Glomerular endothelial cell (primary cell): ENCODE measurements at regions not wholly inside any gene's neighbourhood (a gene's known extent, or its start where the extent isn't known, plus 50 kb on each side); places are given as distances from the start of the nearest gene placed in this dataset.

Experiments used
- DNase-seq: peaks from one replicate; pipeline ENCODE4 v3.0.0-alpha.2; 2011; ENCODE audit warnings: low read depth, low spot score; ENCODE audit errors: extremely low read depth

DNA sequence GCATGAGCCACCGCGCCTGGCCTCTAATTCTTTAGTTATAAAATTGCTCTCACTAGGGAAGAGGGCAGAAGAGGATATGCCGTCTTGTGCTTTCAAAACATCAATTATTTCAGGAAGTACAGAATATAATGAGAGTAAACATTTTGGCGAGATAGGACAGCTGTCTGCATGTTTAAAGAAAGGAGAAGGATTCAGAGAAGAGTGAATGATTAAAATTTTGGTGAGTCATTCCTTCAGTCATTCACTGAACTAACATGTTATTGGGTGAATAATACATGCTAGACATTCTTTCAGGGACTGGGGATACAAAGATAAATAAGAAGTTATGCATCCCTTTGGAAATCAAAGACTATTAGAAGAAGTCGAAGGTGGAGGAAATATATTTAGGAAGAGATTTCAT lies 590.3 kb upstream of the GOT2 start:
- no peak for DNase-seq

DNA sequence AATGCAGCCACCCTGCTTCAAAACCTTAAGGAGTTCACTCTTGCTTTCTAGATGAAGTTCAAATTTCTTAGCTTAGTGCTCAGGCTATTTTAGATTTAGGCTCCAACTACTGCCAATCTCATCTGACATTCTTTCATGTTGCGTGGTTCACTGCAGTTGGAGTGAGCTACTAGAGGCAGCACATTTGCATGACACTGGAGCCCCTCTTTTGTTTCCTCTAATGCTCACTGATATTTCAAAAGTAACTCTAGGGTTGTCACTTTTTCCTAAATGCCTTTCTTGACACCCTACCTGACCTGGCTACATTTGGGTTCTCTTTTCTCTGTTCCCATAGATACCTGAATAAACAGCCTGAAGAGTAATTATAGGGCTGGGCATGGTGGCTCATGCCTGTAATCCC lies 586.5 kb upstream of the GOT2 start:
- no peak for DNase-seq

DNA sequence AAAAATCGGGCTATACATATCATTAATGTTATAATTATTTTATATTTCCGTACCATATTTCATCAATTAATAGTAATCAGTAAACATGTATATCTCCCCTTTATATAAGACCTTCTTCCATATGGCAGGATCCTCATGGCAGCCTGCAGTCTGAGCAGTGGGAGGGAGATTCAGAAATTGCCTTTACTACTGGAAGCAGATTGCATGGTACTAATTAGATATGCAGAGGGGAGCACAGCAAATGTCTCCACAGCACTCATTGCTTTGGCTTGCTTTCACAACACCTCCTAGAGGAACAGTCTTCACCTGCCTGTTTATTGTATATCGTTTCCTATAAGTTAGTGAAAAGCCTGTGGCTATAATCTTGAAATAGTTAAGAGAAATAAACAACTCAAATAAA lies 585.8 kb upstream of the GOT2 start:
- no peak for DNase-seq

DNA sequence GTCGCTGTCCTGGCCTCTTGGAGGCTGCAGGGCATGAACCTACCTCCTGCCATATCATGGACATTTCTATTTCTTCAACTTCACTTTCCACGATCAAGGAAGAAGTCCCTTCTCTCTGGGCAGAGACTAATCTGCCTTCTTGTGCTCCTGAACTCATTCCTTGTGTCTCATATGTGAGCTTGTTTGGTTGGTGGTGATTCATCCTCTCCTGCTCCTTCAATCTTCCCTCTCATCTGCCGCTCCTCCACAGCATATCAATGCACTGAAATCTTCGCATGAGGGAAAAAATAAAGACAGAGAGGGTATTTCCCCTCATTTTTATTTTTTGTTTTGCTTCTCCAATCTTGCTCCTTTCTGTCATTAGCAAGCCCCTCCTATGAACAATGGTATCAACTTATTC lies 571.7 kb upstream of the GOT2 start:
- DNase-seq, result no peak

DNA sequence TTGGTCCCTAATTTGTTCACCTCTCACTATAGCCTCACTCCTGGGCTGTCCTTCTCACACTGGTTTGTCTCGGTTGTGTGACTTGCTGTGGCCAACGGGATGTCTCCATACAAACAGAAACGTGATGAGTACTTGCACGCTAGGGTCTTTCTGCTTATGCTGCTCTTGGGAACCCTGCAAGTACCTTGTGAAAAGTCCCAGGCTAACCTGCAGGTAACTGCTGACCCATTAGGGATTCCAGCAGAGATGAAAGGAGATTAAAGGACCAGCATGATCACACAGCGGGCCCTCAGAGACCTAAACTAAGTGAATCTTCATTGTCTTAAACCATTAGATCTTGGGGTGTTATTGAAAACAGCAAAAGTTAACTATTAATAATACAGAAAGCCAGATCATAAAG lies 562.8 kb upstream of the GOT2 start:
- no peak for DNase-seq

DNA sequence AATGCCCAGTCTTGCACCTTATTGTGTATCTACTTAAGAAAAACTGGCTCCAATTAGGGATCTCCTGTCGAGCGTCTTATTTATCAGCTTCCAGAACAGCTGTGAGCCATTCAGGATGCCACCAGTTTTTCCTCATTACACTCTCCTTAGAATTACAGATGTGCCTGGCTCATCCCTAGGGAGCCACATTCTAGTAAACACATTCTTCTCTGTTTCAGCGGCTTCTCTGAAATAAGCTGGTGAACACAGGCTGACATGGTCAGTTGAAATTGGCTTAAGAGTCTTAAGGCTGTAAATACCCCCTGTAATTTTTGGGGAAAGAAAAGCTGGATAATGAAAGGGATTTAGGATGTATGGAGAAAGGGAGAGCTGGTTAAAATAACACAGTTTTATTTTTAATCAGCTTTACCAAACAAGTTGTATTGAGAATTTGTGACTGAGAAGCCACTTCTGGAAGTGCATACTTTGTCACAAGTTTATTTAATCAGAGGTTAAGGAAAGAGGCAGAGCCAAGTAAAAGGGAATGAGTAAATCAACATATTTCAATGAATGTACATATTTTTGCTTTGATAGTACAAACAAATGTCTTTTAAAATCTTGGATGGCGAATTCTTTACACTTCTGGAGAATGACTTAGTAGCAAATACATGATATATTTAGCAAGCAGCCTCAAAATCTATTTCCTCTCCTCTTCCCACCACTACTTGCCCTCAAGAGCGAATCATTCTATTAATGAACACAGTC lies 562.0 kb upstream of the GOT2 start:
- no peak for DNase-seq

DNA sequence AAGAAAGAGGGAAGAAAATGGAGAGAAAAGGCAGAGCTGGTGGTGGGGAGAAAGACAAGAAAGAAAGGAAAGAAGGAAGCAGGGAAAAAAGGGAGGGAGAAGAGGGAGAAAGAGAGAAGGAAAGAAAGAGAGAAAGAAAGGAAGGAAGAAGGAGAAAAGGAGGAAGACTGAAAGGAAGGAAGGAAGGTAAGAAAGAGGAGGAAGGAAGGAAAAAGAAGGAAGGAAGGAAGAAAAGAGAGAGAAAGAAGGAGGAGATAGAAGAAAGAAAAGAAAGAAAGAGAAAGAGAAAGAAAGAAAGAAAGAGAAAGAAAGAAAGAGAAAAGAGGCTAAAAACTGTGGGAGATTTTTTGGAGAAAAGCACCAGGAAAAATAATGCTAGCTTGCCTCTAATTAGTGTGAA lies 561.4 kb upstream of the GOT2 start:
- DNase-seq, result no peak

DNA sequence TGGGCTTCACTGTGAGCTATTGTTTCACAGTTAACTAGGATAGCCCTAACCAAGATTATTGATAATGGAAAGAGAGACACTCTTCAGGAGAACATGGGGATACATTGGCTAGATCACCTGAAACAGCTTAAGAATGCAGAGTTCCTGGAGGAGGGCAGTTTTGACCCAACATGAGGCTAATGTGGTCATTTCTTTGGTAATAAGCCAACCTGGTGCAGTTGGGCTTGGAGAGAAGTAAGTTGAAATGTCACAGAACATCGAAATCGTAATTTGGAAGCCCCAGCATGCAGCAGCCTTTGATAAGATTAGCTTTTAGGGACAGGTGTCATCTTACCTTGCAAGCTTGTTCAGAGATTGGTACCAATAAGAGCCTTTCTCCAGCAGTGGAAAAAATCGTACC lies 556.6 kb upstream of the GOT2 start:
- no peak for DNase-seq

DNA sequence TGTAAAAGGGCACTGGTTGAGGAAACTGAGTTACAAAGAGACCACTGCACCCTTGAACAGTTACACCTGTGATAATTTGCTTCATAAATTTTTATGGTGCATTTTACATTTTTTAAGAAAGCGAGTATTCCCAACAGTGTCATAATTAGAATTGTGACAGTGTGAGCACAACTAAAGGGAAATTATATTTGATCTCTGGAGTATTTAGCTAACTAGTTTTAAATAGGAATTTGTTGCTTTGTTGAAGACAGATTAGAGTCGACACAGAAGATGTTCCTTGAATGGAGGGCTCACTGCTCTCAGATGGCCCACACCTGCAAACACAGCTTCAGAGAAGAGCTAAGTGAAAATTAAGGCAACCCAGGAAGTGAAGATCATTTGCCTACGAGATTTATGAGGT lies 555.0 kb upstream of the GOT2 start:
- no peak for DNase-seq

DNA sequence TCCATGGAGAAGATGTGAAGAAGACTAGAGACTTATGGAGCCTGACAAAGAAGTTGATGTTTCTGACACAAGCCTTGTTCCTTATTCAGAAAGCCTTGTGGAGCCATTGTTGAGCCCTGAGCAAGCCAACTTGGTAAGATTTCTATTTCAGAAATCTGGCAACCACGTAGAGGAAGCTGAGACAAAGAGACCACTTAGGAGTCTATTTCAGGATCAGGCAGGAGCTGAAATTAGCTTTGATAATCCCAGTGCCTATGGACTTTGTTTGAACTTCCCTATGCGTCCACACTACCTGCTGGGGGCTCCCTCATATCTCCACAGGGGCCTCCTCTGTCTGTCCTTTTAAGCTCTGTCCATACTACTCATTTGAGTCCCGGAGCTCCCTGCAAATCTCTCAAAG lies 540.0 kb upstream of the GOT2 start:
- DNase-seq, result no peak

DNA sequence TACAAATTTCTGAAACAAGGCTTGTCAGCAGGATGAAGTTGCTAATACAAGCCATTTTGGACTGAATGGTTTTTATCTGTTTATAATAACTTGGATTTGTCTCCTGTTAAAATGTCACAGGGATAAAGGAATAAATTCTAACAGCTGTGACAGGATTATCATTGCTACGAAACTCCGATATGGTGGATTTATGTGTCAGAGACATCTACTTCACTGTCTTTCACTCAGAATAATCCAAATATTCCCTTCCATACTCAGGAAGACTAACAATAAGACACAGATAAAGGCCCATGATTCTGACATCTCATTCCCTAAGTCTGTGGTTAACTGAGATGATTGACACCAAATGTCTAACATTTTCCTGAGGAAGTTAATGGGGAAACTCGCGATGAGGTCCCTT lies 529.8 kb upstream of the GOT2 start:
- no peak for DNase-seq

DNA sequence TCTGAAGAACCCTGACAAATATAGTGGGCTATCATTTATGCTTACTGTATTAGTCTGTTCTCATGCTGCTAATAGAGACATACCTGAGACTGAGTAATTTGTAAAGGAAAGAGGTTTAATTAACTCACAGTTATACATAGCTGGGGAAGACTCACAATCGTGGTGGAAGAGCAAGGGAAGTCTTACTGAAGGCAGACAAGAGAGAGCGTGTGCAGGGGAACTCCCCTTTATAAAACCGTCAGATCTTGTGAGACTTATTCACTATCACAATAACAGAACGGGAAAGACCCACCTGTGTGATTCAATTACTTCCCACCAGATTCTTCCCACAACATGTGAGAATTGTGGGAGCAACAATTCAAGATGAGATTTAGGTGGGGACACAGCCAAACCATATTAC lies 526.8 kb upstream of the GOT2 start:
- no peak for DNase-seq

DNA sequence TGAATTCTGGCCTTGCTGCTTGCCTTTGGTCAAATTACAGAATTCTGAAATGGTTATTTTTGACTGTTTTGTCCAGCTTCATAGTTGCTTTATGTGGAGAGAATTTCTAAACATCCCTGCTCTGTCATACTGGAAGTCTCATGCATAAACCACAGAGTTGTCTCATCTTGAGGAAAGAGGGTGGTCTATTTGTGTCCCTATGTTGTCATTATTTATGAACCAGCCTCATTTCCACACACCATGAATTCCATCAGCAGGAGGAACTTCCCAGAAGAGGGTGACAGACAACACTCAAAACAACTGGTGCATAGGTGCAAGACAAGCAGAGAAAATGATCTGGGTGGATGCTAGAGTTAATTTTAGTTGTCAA lies 525.8 kb upstream of the GOT2 start:
- DNase-seq, result no peak

DNA sequence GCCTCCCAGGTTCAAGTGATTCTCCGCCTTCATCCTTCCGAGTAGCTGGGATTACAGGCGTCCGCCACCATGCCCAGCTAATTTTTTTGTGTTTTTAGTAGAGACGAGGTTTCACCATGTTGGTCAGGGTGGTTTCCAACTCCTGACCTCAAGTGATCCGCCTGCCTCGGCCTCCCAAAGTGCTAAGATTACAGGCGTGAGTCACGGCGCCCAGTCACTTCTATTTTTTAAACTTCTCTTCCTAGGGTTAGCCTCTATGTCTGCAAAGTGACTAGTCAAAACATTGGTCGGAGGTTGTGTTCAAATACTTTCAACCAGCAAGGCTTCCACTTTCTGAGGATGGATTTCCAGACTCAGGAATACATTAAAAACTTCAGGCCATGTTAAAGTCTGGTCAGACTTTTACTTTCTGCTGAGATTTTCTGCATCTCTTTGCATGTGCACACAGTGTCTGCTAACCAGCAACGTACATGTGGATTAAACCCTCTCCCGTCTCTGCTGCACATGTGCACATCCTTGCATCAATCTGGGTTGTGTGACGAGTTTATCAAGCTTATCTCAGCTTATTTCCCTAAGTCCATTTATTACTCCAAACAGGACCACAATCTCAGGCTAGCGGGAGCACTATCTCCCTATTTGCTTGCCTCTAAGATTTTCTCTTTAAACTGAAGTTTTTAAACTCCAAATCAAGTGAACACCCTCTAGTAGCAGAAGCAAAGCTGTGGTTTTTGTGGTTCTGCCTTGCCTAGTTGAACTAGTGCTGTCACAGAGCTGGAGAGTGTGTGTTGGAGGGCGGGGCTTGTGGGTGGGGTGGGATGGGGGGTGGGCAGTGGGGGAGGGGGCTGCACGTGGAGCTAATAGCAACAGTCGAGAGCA lies 525.2 kb upstream of the GOT2 start:
- DNase-seq, result no peak

DNA sequence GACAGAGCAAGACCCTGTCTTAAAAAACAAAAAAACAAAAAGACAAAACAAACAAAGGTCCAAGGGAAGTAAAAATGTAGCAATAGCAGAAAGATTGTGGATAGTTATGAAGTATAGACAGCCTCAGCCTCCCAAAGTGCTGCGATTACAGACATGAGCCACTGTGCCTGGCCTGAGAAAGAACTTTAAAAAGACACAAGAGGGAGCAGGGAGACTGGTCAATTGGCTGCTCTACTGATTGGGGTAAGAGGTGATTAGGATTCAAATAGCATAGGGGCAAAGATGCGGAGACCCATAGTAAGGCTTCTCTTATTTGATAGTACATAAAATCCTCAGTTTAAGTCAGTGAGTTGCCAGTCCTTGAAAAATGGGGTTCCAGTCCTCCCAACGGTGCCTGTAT lies 518.2 kb upstream of the GOT2 start:
- DNase-seq, result no peak

DNA sequence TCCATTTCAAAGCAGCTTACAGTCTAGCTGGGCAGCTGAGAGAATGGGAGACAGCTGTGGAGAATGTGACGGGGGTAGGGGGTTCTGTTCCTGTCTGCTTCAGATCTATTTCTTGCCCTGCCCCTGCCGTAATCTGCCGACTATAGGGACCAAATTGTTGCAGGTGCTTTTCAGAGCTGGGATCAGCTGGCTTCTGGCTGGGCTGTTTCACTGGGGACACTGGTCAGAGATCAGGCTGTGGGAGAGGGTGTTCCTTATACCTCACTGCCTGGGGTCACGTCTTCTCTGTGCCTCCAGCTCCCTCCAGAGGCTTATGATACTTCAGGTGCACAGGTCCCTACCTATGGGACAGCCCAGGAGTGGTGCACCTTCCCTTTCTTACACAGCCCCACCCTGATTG lies 514.9 kb upstream of the GOT2 start:
- no peak for DNase-seq

DNA sequence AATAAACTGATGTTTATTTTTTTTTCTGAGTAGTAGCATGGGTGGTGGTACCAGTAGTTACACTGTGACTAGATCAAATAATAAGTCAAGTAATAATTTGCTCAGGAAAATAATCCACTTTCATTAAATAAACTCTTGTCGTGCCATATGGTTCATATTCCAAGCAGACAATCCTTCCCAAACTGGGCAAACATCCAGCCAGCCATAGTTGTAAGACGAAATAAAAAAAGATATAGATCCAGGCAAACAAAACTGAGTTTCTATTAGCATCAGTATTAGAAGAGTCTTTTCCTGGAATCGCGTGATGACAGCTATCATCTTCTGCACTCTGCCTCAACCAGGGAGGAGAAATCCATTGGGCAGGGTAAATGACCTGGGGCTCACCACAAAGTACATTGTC lies 508.4 kb upstream of the GOT2 start:
- no peak for DNase-seq

DNA sequence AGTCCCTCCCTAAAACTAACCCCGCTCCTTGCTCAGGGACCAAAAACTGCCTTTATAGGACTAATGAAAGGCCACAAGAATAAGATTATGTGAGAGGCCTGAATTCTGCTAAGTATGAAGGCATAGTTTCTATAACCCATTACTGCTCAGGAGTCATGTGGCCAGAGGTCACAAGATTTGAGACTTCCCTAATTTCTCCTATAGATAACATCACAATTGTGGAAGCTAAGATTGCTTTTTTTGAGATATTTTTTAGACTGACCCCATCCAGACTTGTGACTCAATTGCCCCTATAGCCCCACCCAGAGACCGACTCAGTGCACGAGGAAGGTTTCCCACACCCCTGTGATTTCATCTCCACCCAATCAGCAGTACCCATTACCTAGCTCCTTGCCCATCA lies 504.1 kb upstream of the GOT2 start:
- DNase-seq, result no peak

DNA sequence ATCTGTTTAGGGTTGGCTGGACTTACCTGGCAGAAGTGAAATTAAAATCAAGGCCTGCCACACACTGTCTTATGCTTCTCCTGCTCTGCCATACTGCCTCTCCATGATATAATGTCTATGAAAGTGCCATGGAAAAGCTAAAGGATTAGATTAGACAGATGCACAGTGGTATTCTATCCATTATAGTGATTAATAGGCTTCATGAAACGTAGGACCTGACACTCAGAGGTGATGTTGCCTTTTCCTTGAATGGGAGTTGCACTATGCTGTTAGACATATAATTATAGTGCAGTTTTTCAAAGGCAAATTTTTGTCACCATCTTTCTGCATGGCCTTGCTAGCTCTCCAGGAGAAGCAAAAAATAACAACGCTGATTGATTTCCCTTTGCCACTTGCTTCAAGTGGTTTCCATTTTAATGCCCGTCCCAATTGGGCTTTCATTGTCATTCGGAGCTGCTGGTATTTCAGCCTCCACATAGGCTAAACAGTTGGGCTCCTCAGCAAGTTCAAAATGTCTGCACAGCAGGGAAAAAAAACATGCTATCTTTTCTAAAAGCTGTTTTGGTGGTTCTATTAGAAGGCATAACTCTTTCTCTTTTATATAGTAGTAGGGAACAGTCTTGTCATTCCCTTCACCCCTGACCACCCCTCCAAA lies 502.8 kb upstream of the GOT2 start:
- DNase-seq, result no peak

DNA sequence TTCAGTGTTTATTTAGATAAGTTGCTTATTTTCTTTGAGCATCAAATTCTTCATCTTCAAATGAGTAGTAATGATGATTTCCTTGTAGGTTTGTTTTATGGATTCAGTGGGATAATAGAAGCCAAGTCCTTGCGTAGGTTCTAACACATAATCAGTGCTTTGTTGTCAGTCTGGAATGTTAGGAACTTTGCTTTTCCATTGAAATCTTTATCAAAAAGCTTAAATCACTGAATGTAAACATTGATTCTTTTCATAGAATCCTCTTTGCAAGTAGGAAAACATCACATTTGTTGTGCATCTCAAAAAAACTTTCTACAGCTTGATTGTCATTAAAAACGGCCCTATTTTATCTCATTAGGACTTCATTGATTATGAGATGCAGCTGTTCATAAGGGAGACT lies 490.3 kb upstream of the GOT2 start:
- DNase-seq, result no peak

DNA sequence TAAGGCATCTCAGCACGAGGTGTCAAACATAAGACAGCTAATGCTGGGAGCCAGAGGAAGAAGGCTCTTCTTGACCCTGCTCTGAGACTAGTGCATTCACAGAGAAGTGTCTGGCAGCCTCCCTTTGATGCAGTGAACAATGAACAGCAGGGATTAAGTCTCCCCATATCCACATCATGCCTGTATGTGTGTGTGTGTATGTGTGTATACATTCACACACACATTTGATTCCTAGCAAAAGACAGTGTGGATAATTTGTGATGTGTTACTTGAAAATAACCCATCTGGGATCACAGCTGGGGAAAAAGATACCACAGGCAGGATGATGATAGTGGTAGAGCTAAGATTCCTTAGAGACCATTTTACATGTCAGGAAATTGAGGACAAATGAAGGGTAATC lies 485.9 kb upstream of the GOT2 start:
- no peak for DNase-seq

DNA sequence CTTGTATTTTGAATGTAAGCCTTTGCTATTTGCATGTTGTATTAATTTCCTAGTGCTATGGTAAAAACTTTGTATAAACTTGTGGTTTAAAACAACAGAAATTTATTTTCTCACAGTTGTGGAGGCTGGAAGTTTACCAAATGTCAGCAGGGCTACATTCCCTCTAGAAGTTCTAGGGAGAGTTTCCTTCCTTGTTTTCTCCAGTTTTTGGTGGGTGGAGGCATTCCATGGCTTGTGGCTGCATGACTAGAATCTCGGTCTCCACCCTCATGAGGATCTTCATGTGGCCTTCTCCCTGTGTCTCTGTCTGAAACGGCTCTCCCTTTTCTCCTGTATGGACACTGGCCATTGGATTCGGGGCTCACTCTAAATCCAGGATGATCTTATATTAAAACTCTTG lies 482.2 kb upstream of the GOT2 start:
- no peak for DNase-seq
